Neural cell (in vitro differentiated cells): ENCODE measurements at regions not wholly inside any gene's neighbourhood (a gene's known extent, or its start where the extent isn't known, plus 50 kb on each side); places are given as distances from the start of the nearest gene placed in this dataset.

Experiments used
- H2AFZ ChIP-seq: fragments of 200-600, 300-800 bp; sonication (generic), shearing (Covaris generic); 2 replicates; pipeline ENCODE4 v1.6.0; 2014; ENCODE audit warnings: low read depth, mild to moderate bottlenecking, antibody characterized with exemption, low read length, moderate library complexity
- H3F3A ChIP-seq: fragments of 200-600 bp; shearing (Covaris generic); 2 replicates; pipeline ENCODE4 v1.6.1; 2016; ENCODE audit warnings: mild to moderate bottlenecking, moderate library complexity, mixed read lengths, antibody characterized with exemption, low read length; ENCODE audit not compliant: insufficient read depth, poor library complexity, severe bottlenecking
- H3K27ac ChIP-seq: fragments of 200-600, 300-800 bp; sonication (generic), shearing (Covaris generic); 2 replicates; pipeline ENCODE4 v1.5.1; 2014; ENCODE audit warnings: mild to moderate bottlenecking, low read length, moderate library complexity
- H3K27me3 ChIP-seq: fragments of 300-800, 200-600 bp; sonication (generic), shearing (Covaris generic); 2 replicates; pipeline ENCODE4 v1.6.0; 2014; ENCODE audit warnings: mild to moderate bottlenecking, low read depth, low read length, moderate library complexity; ENCODE audit not compliant: insufficient read depth
- H3K36me3 ChIP-seq: fragments of 300-800, 200-600 bp; sonication (generic), shearing (Covaris generic); 2 replicates; pipeline ENCODE4 v1.5.1; 2014; ENCODE audit warnings: mild to moderate bottlenecking, antibody characterized with exemption, low read length, moderate library complexity; ENCODE audit not compliant: insufficient read depth
- H3K4me2 ChIP-seq: fragments of 300-800, 200-600 bp; sonication (generic), shearing (Covaris generic); 2 replicates; pipeline ENCODE4 v1.6.0; 2014; ENCODE audit warnings: mild to moderate bottlenecking, low read length
- H3K4me3 ChIP-seq: fragments of 300-800, 200-600 bp; sonication (generic), shearing (Covaris generic); 2 replicates; pipeline ENCODE4 v1.5.1; 2014; ENCODE audit warnings: mild to moderate bottlenecking, low read length, moderate library complexity
- H3K79me2 ChIP-seq: fragments of 200-600 bp; shearing (Covaris generic); replicated peaks from 2 replicates; pipeline ENCODE4 v1.6.0; 2014; ENCODE audit warnings: mild to moderate bottlenecking, low read length, moderate library complexity; ENCODE audit not compliant: insufficient read depth
- H3K9ac ChIP-seq: fragments of 300-800, 200-600 bp; sonication (generic), shearing (Covaris generic); 2 replicates; pipeline ENCODE4 v1.6.1; 2016; ENCODE audit warnings: mild to moderate bottlenecking, low read length, mixed read lengths
- H3K9me2 ChIP-seq: fragments of 200-600 bp; shearing (Covaris generic); 2 replicates; pipeline ENCODE4 v1.6.1; 2016; ENCODE audit warnings: mild to moderate bottlenecking, low read length, mixed read lengths; ENCODE audit not compliant: insufficient read depth
- H3K9me3 ChIP-seq: fragments of 200-600, 300-800 bp; sonication (generic), shearing (Covaris generic); 2 replicates; pipeline ENCODE4 v1.6.1; 2016; ENCODE audit warnings: mild to moderate bottlenecking, mixed run types, low read length, moderate library complexity, mixed read lengths
- H4K20me1 ChIP-seq: fragments of 200-600 bp; shearing (Covaris generic); 2 replicates; pipeline ENCODE4 v1.6.1; 2016; ENCODE audit warnings: mild to moderate bottlenecking, mixed run types; ENCODE audit not compliant: insufficient read depth
- CTCF ChIP-seq: fragments of 450-650 bp; IDR thresholded peaks from 2 replicates; pipeline ENCODE4 v1.5.1; 2014; ENCODE audit warnings: antibody characterized with exemption, mild to moderate bottlenecking, moderate library complexity; ENCODE audit not compliant: poor library complexity, severe bottlenecking
- EP300 ChIP-seq: fragments of 450-650 bp; conservative IDR thresholded peaks from 2 replicates; pipeline ENCODE4 v1.6.1; 2014; ENCODE audit warnings: antibody characterized with exemption, mild to moderate bottlenecking, moderate library complexity; ENCODE audit not compliant: poor library complexity, severe bottlenecking
- EZH2 ChIP-seq: fragments of 200-600, 300-800 bp; shearing (Covaris generic), sonication (generic); IDR thresholded peaks from 2 replicates; pipeline ENCODE4 v1.6.1; 2014; ENCODE audit warnings: antibody characterized with exemption, low read length, borderline replicate concordance, mild to moderate bottlenecking; ENCODE audit not compliant: insufficient read depth, poor library complexity, severe bottlenecking
- MXI1 ChIP-seq: fragments of 450-650 bp; conservative IDR thresholded peaks from 2 replicates; pipeline ENCODE4 v1.6.1; 2014; ENCODE audit warnings: antibody characterized with exemption, mild to moderate bottlenecking; ENCODE audit not compliant: poor library complexity, severe bottlenecking
- POLR2AphosphoS5 ChIP-seq: IDR thresholded peaks from 2 replicates; pipeline ENCODE4 v1.6.1; 2012
- RAD21 ChIP-seq: fragments of 450-650 bp; conservative IDR thresholded peaks from 2 replicates; pipeline ENCODE4 v1.6.1; 2014; ENCODE audit warnings: antibody characterized with exemption, mild to moderate bottlenecking, moderate library complexity
- SMC3 ChIP-seq: fragments of 450-650 bp; conservative IDR thresholded peaks from 2 replicates; pipeline ENCODE4 v1.6.1; 2014; ENCODE audit warnings: antibody characterized with exemption, mild to moderate bottlenecking, moderate library complexity; ENCODE audit not compliant: poor library complexity
- TAF1 ChIP-seq: IDR thresholded peaks from 2 replicates; pipeline ENCODE4 v1.6.1; 2012; ENCODE audit warnings: low read depth
- TF ChIP-seq, protein P1 (sequence below): IDR thresholded peaks from 2 replicates; pipeline ENCODE4 v1.6.1; 2012; ENCODE audit warnings: borderline replicate concordance

DNA sequence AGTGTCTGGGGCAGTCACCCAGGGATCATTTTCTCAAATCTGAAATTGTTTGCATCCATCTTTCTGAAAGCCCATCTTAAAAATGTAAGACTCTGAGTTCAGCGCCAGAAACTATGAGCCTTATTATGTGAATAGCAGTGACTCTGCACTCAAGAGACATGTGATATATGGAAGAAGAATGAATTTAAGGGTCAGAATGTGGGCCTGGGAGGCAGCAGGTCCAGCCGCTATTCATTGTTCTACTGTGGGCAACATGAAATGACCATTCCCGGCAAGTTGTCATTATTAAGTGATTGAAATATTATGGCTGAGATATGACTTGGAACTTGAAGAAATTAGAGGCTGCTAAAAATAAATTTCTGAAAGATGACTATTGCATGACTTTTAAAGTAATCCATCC lies 228.6 kb upstream of the ARRDC4 start:
- peaks cover 22% of the 10 kb centered on the region for H3K27me3 ChIP-seq
- no peak overlapping the region for H3K27ac ChIP-seq
- H3K4me3 ChIP-seq: no peak overlapping the region
- H3K9me2 ChIP-seq: no peaks in the 10 kb centered on the region
- TF ChIP-seq SMC3 (no peak), MXI1 (no peak), EZH2 (no peak), CTCF (no peak)
- H3K9me3 ChIP-seq: no peaks in the 10 kb centered on the region
- no peaks in the 10 kb centered on the region for H4K20me1 ChIP-seq
- H3K9ac ChIP-seq: no peak overlapping the region
- no peak overlapping the region for H3K4me2 ChIP-seq
- no peak overlapping the region for H2AFZ ChIP-seq
- H3F3A ChIP-seq: no peaks in the 10 kb centered on the region
- H3K36me3 ChIP-seq: no peaks in the 10 kb centered on the region
- no peaks in the 10 kb centered on the region for H3K79me2 ChIP-seq

DNA sequence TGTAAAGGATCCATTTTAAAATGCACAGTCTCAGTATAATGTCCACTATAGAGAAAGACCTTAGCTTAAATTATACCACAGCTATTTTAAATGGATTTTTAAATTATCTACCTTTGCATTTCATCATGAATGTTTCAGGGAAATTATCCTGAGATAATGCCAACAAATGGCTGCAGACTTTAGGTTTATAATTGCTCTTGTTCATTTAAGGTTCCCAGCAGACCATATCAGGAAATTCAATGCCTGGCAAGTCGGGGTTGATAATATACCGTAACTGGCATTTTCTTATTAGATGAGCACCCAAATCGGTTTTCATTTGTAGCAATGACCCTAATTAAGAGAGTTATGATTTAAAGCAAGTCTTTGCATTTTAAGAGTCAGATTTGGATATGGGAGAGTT lies 227.1 kb upstream of the ARRDC4 start:
- no peaks in the 10 kb centered on the region for H3K9me2 ChIP-seq
- peaks cover 17% of the 10 kb centered on the region for H3K27me3 ChIP-seq
- H2AFZ ChIP-seq: no peak overlapping the region
- no peaks in the 10 kb centered on the region for H3F3A ChIP-seq
- H3K9me3 ChIP-seq: no peaks in the 10 kb centered on the region
- H3K4me2 ChIP-seq: no peak overlapping the region
- TF ChIP-seq RAD21 (no peak), CTCF (no peak), TAF1 (no peak), SMC3 (no peak), EZH2 (no peak), POLR2AphosphoS5 (no peak), MXI1 (no peak), EP300 (no peak)
- TF ChIP-seq, protein P1, sequence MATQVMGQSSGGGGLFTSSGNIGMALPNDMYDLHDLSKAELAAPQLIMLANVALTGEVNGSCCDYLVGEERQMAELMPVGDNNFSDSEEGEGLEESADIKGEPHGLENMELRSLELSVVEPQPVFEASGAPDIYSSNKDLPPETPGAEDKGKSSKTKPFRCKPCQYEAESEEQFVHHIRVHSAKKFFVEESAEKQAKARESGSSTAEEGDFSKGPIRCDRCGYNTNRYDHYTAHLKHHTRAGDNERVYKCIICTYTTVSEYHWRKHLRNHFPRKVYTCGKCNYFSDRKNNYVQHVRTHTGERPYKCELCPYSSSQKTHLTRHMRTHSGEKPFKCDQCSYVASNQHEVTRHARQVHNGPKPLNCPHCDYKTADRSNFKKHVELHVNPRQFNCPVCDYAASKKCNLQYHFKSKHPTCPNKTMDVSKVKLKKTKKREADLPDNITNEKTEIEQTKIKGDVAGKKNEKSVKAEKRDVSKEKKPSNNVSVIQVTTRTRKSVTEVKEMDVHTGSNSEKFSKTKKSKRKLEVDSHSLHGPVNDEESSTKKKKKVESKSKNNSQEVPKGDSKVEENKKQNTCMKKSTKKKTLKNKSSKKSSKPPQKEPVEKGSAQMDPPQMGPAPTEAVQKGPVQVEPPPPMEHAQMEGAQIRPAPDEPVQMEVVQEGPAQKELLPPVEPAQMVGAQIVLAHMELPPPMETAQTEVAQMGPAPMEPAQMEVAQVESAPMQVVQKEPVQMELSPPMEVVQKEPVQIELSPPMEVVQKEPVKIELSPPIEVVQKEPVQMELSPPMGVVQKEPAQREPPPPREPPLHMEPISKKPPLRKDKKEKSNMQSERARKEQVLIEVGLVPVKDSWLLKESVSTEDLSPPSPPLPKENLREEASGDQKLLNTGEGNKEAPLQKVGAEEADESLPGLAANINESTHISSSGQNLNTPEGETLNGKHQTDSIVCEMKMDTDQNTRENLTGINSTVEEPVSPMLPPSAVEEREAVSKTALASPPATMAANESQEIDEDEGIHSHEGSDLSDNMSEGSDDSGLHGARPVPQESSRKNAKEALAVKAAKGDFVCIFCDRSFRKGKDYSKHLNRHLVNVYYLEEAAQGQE: no peak
- no peak overlapping the region for H3K27ac ChIP-seq
- no peak overlapping the region for H3K9ac ChIP-seq
- H3K4me3 ChIP-seq: no peak overlapping the region
- no peaks in the 10 kb centered on the region for H4K20me1 ChIP-seq
- no peaks in the 10 kb centered on the region for H3K36me3 ChIP-seq
- H3K79me2 ChIP-seq: no peaks in the 10 kb centered on the region
